K562 (cell line): ENCODE measurements at regions not wholly inside any gene's neighbourhood (a gene's known extent, or its start where the extent isn't known, plus 50 kb on each side); places are given as distances from the start of the nearest gene placed in this dataset.
"Not testable (repeated sequence)": the region's sequence is repeated elsewhere in the genome, so short reads cannot be mapped to it uniquely, and the experiment has no call there.

ENCODE experiments used
- ATAC-seq: fragments of 200-7000 bp; cut with Tn5 transposase; 3 replicates; pipeline ENCODE4 v1.9.1; 2020; ENCODE audit warnings: moderate library complexity
- BruUV-seq: library from RNA; stranded (reverse); fragments of 400-500 nt; replicated peaks from 2 replicates; lab custom pipeline; 2021; lab: Mats Ljungman, UMichigan
- CTCF ChIA-PET: fragments of 300-600 bp; formaldehyde crosslinking; extraction: SDS; loops from one replicate; lab custom pipeline; 2021; ENCODE audit warnings: low intra/inter-chr PET ratio; lab: Yijun Ruan, JAX
- POLR2A ChIA-PET: fragments of 300-600, 350-650 bp; sonication (Branson Sonifier 250); formaldehyde crosslinking; extraction: SDS; loops from one replicate; lab custom pipeline; 2021; ENCODE audit warnings: antibody characterized with exemption, inconsistent platforms; lab: Yijun Ruan, JAX
- DNase-seq, 4 experiments: peaks; one replicate each; pipeline versions ENCODE4 v3.0.0 to v3.0.0-alpha.2; 2011 to 2018; ENCODE audit warnings: low spot score in 3 of 4, mixed read lengths in 3 of 4; ENCODE audit errors: extremely low read depth in 1 of 4
- FAIRE-seq: peaks from 2 replicates; lab custom pipeline; 2011; peaks lifted over from hg19 to GRCh38; lab: Jason Lieb, UNC
- H2AFZ ChIP-seq: 2 replicates; pipeline ENCODE4 v1.6.0; 2011; ENCODE audit warnings: low read depth, low read length, control low read depth, inconsistent platforms
- H3K27ac ChIP-seq: fragments of 200-600 bp; 3 replicates; pipeline ENCODE4 v1.8.0; 2011; ENCODE audit warnings: low read depth, mild to moderate bottlenecking, control low read depth, inconsistent platforms, low read length, moderate library complexity, mixed read lengths; ENCODE audit errors: extremely low read depth
- H3K27me3 ChIP-seq, 2 experiments: fragments of 300-600 bp in 1 of 2; 2 replicates in 1 of 2; 3 replicates in 1 of 2; pipeline versions ENCODE4 v1.6.0 to v1.8.0; 2011; ENCODE audit warnings: inconsistent platforms in 2 of 2, low read length in 2 of 2, mild to moderate bottlenecking in 1 of 2, mixed read lengths in 1 of 2, moderate library complexity in 1 of 2; ENCODE audit not compliant: control insufficient read depth in 2 of 2, insufficient read depth in 2 of 2
- H3K36me3 ChIP-seq: fragments of 300-600 bp; 3 replicates; pipeline ENCODE4 v1.8.0; 2011; ENCODE audit warnings: mild to moderate bottlenecking, low read length, inconsistent platforms; ENCODE audit not compliant: control insufficient read depth, insufficient read depth
- H3K4me1 ChIP-seq, 2 experiments: fragments of 200-600 bp in 1 of 2; replicated peaks in 1 of 2; 2 replicates in 1 of 2; 3 replicates in 1 of 2; pipeline versions ENCODE4 v1.5.1 to v1.8.0; 2011; ENCODE audit warnings: inconsistent platforms in 2 of 2, low read length in 2 of 2, mild to moderate bottlenecking in 1 of 2, mixed read lengths in 1 of 2, moderate library complexity in 1 of 2; ENCODE audit not compliant: control insufficient read depth in 2 of 2, insufficient read depth in 2 of 2
- H3K4me2 ChIP-seq: 2 replicates; pipeline ENCODE4 v1.6.1; 2011; ENCODE audit warnings: low read length, control low read depth, inconsistent platforms, mixed read lengths; ENCODE audit not compliant: insufficient read depth
- H3K4me3 ChIP-seq: fragments of 200-600 bp; sonication (generic), shearing (Covaris generic); 2 replicates; pipeline ENCODE4 v1.5.1; 2016; ENCODE audit warnings: control low read depth, inconsistent platforms
- H3K79me2 ChIP-seq: fragments of 200-600 bp; 3 replicates; pipeline ENCODE4 v1.8.0; 2011; ENCODE audit warnings: low read length, inconsistent platforms; ENCODE audit not compliant: control insufficient read depth, insufficient read depth
- H3K9ac ChIP-seq, 2 experiments: 2 replicates each; pipeline versions ENCODE4 v1.6.0 to v1.6.1; 2011; ENCODE audit warnings: low read depth in 2 of 2, low read length in 2 of 2, control low read depth in 1 of 2, inconsistent platforms in 1 of 2, mild to moderate bottlenecking in 1 of 2, mixed read lengths in 1 of 2; ENCODE audit not compliant: insufficient read depth in 1 of 2
- H3K9me1 ChIP-seq: one replicate; pipeline ENCODE4 v1.6.0; 2011; ENCODE audit warnings: inconsistent platforms, mild to moderate bottlenecking, low read length, moderate library complexity; ENCODE audit not compliant: control insufficient read depth, insufficient read depth
- H3K9me3 ChIP-seq: replicated peaks from 2 replicates; pipeline ENCODE4 v1.5.1; 2011; ENCODE audit warnings: low read depth, low read length, inconsistent platforms; ENCODE audit not compliant: control insufficient read depth, insufficient read depth
- H4K20me1 ChIP-seq: replicated peaks from 2 replicates; pipeline ENCODE4 v1.6.1; 2011; ENCODE audit warnings: low read length, inconsistent platforms, mixed read lengths; ENCODE audit not compliant: control insufficient read depth, insufficient read depth
- WGBS: fragments of 100-300 bp; shearing (Covaris generic); methylation state at CpG from one replicate; pipeline ENCODE4 v1.1.6; 2016; ENCODE audit warnings: low coverage, mixed read lengths; ENCODE audit not compliant: insufficient coverage; ENCODE audit errors: missing lambda C conversion rate; 5-methylcytosine and 5-hydroxymethylcytosine counted together
- in situ Hi-C: fragments of 300-500 bp; cut with MboI; formaldehyde crosslinking; loops from 4 replicates; pipeline ENCODE4 v1.15.0; 2018; ENCODE audit warnings: inconsistent platforms, mixed read lengths
- intact Hi-C: fragments of 100-400 bp; cut with micrococcal nuclease; formaldehyde crosslinking; loops from 2 replicates; pipeline ENCODE4 v1.14.2; 2022

DNA sequence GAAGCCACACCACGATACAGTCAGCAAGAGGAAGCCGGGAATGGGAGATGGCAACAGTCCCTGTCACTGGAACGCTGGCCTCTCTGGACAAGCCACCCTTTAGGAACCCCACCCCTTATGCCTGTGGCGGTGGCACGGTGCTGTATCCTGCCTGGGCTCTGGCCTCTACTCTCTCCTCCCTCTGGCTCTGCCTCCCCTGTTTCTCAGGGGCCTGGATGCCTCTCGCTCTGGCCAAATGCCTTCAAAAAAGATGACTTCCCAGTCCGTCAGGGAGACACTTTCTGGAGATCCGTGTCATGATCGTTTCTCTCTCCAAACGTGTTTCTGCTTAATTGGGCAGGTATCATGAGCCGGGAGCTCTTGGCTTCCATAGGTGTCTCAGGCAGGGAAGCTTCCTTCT lies 99.1 kb upstream of the FOXD4L5 start:
- WGBS = 60% methylated on average over 4 of the region's 11 CpGs
- Histone ChIP-seq H3K4me1 (peaks cover 0 to 17% of the 10 kb centered on the region in 2 experiments; a peak in 2 of 5 replicates), H3K4me2 (peak overlapping the region; percentile 49), H3K79me2 (peaks cover 28% of the 10 kb centered on the region), H3K4me3 (peak overlapping the region; percentile 10; the same call in 1 of the 2 replicates)
- H3K9me3 ChIP-seq, ATAC-seq, intact Hi-C loops, H3K27ac ChIP-seq, H2AFZ ChIP-seq, H3K36me3 ChIP-seq, BruUV-seq, FAIRE-seq, H3K9ac ChIP-seq, POLR2A ChIA-PET, in situ Hi-C loops, H3K9me1 ChIP-seq, H4K20me1 ChIP-seq, CTCF ChIA-PET, H3K27me3 ChIP-seq, DNase-seq: not testable (repeated sequence)

DNA sequence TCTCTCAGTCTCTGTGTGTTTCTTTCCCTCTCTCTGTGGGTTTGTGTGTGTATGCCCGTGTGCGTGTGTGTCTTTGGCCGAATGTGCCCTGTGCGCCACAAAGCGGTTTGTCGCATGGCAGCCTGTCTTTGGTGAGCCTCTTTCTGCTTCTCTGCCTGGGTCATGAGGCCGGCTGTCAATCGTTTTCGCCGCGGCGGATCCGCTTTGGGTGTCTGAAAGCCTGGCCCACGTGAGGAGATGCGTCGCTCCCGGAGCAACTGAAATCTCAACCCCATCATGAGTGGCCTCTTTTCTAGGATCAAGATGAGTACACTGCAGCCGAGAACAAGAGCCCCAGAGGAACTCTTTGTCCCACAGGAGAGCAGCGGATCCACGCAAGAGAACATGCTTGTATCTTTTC lies 98.6 kb upstream of the FOXD4L5 start:
- FAIRE-seq, H3K9ac ChIP-seq, H2AFZ ChIP-seq, DNase-seq, H3K36me3 ChIP-seq, POLR2A ChIA-PET, BruUV-seq, H3K27me3 ChIP-seq, intact Hi-C loops, H3K4me2 ChIP-seq, H4K20me1 ChIP-seq, H3K27ac ChIP-seq, ATAC-seq, in situ Hi-C loops, CTCF ChIA-PET, H3K9me1 ChIP-seq, H3K9me3 ChIP-seq: not testable (repeated sequence)
- Histone ChIP-seq H3K79me2 (peaks cover 28% of the 10 kb centered on the region), H3K4me1 (peaks cover 0 to 17% of the 10 kb centered on the region in 2 experiments; a peak in 2 of 5 replicates), H3K4me3 (peak overlapping the region; percentile 10; the same call in 1 of the 2 replicates)
- 89% methylated on average over 13 of the region's 20 CpGs for WGBS
